Esophagus squamous epithelium (tissue), 4 donors: ENCODE measurements at regions not wholly inside any gene's neighbourhood (a gene's known extent, or its start where the extent isn't known, plus 50 kb on each side); places are given as distances from the start of the nearest gene placed in this dataset.

Experiments
- CTCF ChIP-seq, 6 experiments: fragments of 450-650 bp in 4 of 6; fragments of 200-600 bp in 2 of 6; sonication (generic) in 2 of 6; IDR thresholded peaks; one replicate each; pipeline ENCODE4 v1.5.1; 2016 to 2019; ENCODE audit warnings: antibody characterized with exemption in 6 of 6, mild to moderate bottlenecking in 4 of 6, moderate library complexity in 4 of 6
- POLR2A ChIP-seq, 4 donors: fragments of 450-650 bp; IDR thresholded peaks; one replicate each; pipeline ENCODE4 v1.6.1; 2017; ENCODE audit warnings: antibody characterized with exemption in 4 of 4, mild to moderate bottlenecking in 4 of 4, moderate library complexity in 3 of 4

- TF ChIP-seq CTCF (IDR thresholded peaks at IDR 0.05) (no peak), POLR2A (IDR thresholded peaks at IDR 0.05) (no peak)
Observed at GRCh38 chr2:60230037-60230436, 323.4 kb downstream of the BCL11A start.
